Smooth muscle cell (in vitro differentiated cells): ENCODE measurements at regions not wholly inside any gene's neighbourhood (a gene's known extent, or its start where the extent isn't known, plus 50 kb on each side); places are given as distances from the start of the nearest gene placed in this dataset.
"Not testable (repeated sequence)": the region's sequence is repeated elsewhere in the genome, so short reads cannot be mapped to it uniquely, and the experiment has no call there.

Experiments used
- DNase-seq: peaks from one replicate; lab custom pipeline; 2025; ENCODE audit not compliant: unreplicated experiment; lab: John Stamatoyannopoulos, UW
- H2AFZ ChIP-seq: fragments of 200-600 bp; sonication (generic); 2 replicates; pipeline ENCODE4 v1.6.0; 2016; ENCODE audit warnings: antibody characterized with exemption, low read depth, mild to moderate bottlenecking
- H3F3A ChIP-seq: fragments of 200-600 bp; sonication (generic); 2 replicates; pipeline ENCODE4 v1.6.0; 2017; ENCODE audit warnings: antibody characterized with exemption, low read depth
- H3K27ac ChIP-seq: fragments of 200-600 bp; sonication (generic); 2 replicates; pipeline ENCODE4 v1.5.1; 2016; ENCODE audit warnings: low read depth, mild to moderate bottlenecking
- H3K27me3 ChIP-seq: fragments of 200-600 bp; sonication (generic); 2 replicates; pipeline ENCODE4 v1.6.1; 2016; ENCODE audit warnings: low read depth, mild to moderate bottlenecking
- H3K36me3 ChIP-seq: fragments of 200-600 bp; sonication (generic); 2 replicates; pipeline ENCODE4 v1.5.1; 2016; ENCODE audit warnings: low read depth
- H3K4me1 ChIP-seq: fragments of 200-600 bp; sonication (generic); 2 replicates; pipeline ENCODE4 v1.5.1; 2016; ENCODE audit warnings: low read depth
- H3K4me2 ChIP-seq: fragments of 200-600 bp; sonication (generic); 2 replicates; pipeline ENCODE4 v1.6.0; 2016; ENCODE audit warnings: mild to moderate bottlenecking
- H3K4me3 ChIP-seq: fragments of 200-600 bp; sonication (generic); 2 replicates; pipeline ENCODE4 v1.5.1; 2016; ENCODE audit warnings: mild to moderate bottlenecking
- H3K79me2 ChIP-seq: fragments of 200-600 bp; sonication (generic); 2 replicates; pipeline ENCODE4 v1.6.0; 2016; ENCODE audit warnings: low read depth, mild to moderate bottlenecking
- H3K9ac ChIP-seq: fragments of 200-600 bp; sonication (generic); 2 replicates; pipeline ENCODE4 v1.6.0; 2016; ENCODE audit warnings: low read depth
- H3K9me3 ChIP-seq: fragments of 200-600 bp; sonication (generic); replicated peaks from 2 replicates; pipeline ENCODE4 v1.5.1; 2016; ENCODE audit warnings: low read depth
- H4K20me1 ChIP-seq: fragments of 200-600 bp; sonication (generic); 2 replicates; pipeline ENCODE4 v1.6.0; 2016; ENCODE audit warnings: low read depth
- WGBS: methylation state at CpG from one replicate; pipeline ENCODE4 v1.1.7; 2016; ENCODE audit warnings: low lambda C conversion rate; 5-methylcytosine and 5-hydroxymethylcytosine counted together
- TF ChIP-seq, protein P1 (sequence below): fragments of 200-600 bp; sonication (generic); IDR thresholded peaks from 2 replicates; pipeline ENCODE4 v1.5.1; 2017; ENCODE audit warnings: borderline replicate concordance, mild to moderate bottlenecking, antibody characterized with exemption; ENCODE audit not compliant: insufficient read depth, poor library complexity, severe bottlenecking

DNA sequence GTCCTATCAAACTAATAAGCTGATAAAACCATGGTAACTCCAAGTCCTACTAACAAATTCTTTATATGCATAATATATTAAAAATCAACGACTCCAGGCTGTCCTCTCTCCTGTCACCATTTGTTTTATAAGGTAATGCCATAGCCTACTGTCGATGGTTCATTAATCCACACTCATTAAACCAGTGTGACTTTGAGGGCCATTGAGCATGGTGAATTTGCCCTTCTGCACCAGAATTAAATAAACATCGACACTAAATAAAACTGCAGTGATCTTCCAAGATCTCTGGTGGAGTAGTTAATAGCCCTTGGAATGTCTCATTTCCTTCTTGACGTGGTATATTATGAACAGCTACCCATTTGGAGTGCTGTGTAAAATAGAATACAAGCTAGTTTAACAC, 358.5 kb downstream of the CBLN4 start:
- Histone ChIP-seq H3K9me3 (no peaks in the 10 kb centered on the region), H3F3A (no peaks in the 10 kb centered on the region), H3K4me2 (no peak overlapping the region), H2AFZ (no peak overlapping the region), H4K20me1 (no peaks in the 10 kb centered on the region), H3K4me3 (no peak overlapping the region), H3K27me3 (no peaks in the 10 kb centered on the region), H3K36me3 (no peaks in the 10 kb centered on the region), H3K9ac (no peak overlapping the region), H3K79me2 (no peaks in the 10 kb centered on the region), H3K4me1 (no peaks in the 10 kb centered on the region), H3K27ac (no peak overlapping the region)
- no peak for DNase-seq
- WGBS, result 83% methylated on average over 4 of the region's 4 CpGs
- TF ChIP-seq, protein P1, sequence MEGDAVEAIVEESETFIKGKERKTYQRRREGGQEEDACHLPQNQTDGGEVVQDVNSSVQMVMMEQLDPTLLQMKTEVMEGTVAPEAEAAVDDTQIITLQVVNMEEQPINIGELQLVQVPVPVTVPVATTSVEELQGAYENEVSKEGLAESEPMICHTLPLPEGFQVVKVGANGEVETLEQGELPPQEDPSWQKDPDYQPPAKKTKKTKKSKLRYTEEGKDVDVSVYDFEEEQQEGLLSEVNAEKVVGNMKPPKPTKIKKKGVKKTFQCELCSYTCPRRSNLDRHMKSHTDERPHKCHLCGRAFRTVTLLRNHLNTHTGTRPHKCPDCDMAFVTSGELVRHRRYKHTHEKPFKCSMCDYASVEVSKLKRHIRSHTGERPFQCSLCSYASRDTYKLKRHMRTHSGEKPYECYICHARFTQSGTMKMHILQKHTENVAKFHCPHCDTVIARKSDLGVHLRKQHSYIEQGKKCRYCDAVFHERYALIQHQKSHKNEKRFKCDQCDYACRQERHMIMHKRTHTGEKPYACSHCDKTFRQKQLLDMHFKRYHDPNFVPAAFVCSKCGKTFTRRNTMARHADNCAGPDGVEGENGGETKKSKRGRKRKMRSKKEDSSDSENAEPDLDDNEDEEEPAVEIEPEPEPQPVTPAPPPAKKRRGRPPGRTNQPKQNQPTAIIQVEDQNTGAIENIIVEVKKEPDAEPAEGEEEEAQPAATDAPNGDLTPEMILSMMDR, result no peak

DNA sequence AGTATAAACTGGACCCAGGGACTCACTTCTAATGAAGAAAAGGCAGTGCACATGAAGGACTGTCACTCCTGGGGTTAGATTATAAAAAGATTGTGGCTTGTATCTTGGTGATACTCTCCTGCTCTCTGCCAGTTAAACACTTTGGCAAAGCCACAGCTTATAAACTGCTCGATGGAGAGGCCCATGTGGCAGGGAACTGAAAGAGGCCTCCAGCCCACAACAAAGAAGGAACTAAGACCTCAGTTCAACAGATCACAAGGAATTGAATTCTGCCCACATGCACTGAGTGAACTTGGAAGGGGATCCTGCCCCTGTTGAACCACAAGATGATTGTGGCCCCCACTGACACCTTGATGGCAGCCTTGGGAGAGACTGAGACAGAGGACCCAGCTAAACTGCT, 363.8 kb downstream of the CBLN4 start:
- Histone ChIP-seq H3K79me2 (no peaks in the 10 kb centered on the region), H3K36me3 (no peaks in the 10 kb centered on the region), H3K9ac (no peak overlapping the region), H3K27ac (no peak overlapping the region), H4K20me1 (no peaks in the 10 kb centered on the region), H3K27me3 (no peaks in the 10 kb centered on the region), H3K4me2 (no peak overlapping the region), H3K9me3 (no peaks in the 10 kb centered on the region), H3K4me3 (no peak overlapping the region), H3K4me1 (no peaks in the 10 kb centered on the region), H2AFZ (no peak overlapping the region), H3F3A (no peaks in the 10 kb centered on the region)
- no peak for DNase-seq
- TF ChIP-seq, protein P1, result no peak
- WGBS, result 67% methylated on average over 1 of the region's 1 CpG

DNA sequence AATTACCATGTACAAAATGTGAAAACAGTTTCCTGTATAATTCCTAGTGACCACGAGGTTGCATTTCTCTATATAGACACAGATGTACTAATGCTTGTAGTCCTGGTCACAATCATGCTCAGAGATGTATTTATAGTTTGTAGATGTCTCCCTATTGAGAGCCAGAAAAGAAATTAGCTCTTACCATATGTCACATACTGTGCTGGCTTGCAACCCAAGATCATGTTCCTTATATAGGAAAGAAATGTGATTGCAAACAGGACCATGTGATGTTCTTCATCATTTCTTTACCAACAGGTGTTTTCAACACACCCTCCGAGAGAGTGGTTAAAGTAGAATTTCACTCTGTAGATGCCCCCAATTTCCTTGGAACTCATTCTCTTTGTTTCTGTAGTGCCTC, 369.4 kb downstream of the CBLN4 start:
- Histone ChIP-seq H3K9ac (no peak overlapping the region), H3K79me2 (no peaks in the 10 kb centered on the region), H3K27ac (no peak overlapping the region), H3K36me3 (no peaks in the 10 kb centered on the region), H2AFZ (no peak overlapping the region), H3K4me2 (no peak overlapping the region), H3K4me1 (no peaks in the 10 kb centered on the region), H3K9me3 (no peaks in the 10 kb centered on the region), H3K4me3 (no peak overlapping the region), H3K27me3 (no peaks in the 10 kb centered on the region), H3F3A (no peaks in the 10 kb centered on the region), H4K20me1 (no peaks in the 10 kb centered on the region)
- DNase-seq, result no peak
- TF ChIP-seq, protein P1, result no peak
- WGBS, result 83% methylated on average over 2 of the region's 2 CpGs

DNA sequence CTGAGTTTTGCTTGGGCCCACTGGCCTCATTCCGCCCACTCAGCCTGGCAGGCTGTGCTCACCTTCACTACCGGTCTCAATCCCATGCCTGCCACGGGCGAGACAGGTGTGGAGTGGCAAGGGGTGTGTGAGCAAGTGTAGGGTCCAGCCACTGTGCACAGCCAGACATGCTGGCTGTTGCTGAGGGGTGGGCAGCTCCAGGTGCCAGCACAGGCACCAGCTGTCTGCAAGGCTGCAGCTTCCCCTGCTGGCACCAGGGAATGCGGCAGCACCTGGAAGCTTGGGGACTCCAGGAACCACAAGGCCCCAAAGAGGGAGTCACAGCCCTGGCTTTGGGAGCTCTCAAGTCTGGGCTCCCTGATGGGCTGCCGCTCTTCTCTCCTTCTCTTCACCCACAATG, 372.7 kb downstream of the CBLN4 start:
- Histone ChIP-seq H4K20me1 (no peaks in the 10 kb centered on the region), H3K4me1 (no peaks in the 10 kb centered on the region), H3K79me2 (no peaks in the 10 kb centered on the region), H3K4me2 (no peak overlapping the region), H3K9me3 (no peaks in the 10 kb centered on the region), H2AFZ (no peak overlapping the region), H3K4me3 (no peak overlapping the region), H3K36me3 (no peaks in the 10 kb centered on the region), H3F3A (no peaks in the 10 kb centered on the region), H3K27me3 (no peaks in the 10 kb centered on the region), H3K9ac (no peak overlapping the region), H3K27ac (no peak overlapping the region)
- DNase-seq, result no peak
- WGBS, result 92% methylated on average over 6 of the region's 6 CpGs
- TF ChIP-seq, protein P1, result no peak

DNA sequence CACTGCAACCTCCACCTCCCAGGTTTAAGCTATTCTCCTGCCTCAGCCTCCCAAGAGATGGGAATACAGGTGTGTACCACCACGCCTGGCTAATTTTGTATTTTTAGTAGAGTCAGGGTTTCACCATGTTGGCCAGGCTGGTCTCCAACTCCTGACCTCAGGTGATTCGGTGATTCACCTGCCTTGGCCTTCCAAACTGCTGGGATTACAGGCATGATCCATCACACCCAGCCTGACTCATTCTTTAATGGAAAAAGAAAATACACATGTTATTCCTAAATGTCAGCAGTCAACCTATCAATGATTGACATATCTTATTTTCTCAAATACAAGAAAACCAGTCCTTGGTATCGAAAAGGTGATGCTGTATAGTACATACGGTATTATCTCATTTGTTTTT, 376.2 kb downstream of the CBLN4 start:
- H3K79me2 ChIP-seq, H3K9ac ChIP-seq, H3K9me3 ChIP-seq, H3K27ac ChIP-seq, H3K27me3 ChIP-seq, H4K20me1 ChIP-seq, DNase-seq, H3K4me2 ChIP-seq, H3K36me3 ChIP-seq, H3F3A ChIP-seq, H2AFZ ChIP-seq, H3K4me3 ChIP-seq, H3K4me1 ChIP-seq: not testable (repeated sequence)
- WGBS, result 90% methylated on average over 4 of the region's 4 CpGs
